Left renal pelvis (tissue), 4 donors: ENCODE measurements at regions not wholly inside any gene's neighbourhood (a gene's known extent, or its start where the extent isn't known, plus 50 kb on each side); places are given as distances from the start of the nearest gene placed in this dataset.

Source experiments
- DNase-seq, 4 donors: peaks; one replicate each; pipeline ENCODE4 v3.0.0-alpha.2; 2013; ENCODE audit warnings: low read depth in 4 of 4, low spot score in 3 of 4

DNA sequence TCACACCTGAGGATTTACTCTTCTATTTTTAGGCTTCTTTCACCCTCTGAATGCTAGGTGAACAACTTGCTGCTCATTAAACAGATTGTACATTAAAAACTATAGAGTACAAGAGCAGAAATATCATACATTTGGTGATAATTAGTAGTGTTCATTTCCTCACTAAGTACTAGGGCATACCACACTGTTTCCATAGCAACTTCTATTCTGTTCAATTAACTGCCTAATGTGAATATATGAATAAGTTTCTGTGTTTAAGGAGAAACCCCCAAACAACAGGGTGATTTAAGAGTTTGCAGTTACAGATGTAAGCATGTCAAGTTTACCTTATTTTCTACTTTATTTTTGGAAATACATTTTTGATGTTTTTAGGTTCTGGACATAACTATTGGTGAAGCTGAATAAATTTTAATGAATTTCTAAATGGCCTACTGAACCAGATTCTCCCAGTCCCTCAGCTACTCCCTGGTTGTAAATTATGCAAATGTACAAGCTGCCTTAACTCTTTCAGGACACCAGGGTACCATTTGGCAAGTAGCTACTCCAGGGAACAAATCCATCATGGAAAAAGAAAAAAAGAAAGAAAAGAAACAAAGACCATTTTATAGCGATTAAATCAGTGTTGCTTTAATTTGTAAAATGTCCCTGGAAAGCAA, 199.8 kb upstream of the NAV3 start:
- no peak for DNase-seq

DNA sequence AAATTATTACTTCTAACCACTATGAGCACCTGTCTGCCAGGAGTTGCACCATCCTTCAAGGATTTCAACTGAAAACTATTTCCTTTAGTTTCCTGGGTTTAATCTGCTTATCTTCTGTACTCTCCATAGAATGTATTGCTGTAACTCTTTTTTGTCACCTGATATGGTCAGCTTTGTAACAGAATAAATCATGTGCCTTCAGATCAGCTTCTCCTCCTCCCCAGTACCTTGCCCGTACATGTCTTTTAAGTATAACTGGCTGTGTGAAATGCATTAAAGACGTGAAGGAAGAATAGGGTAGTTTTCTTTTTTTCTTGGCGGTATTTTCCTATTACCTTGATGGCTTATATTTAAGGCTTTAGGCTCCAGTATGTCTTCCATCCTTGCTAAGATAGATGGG, 200.3 kb upstream of the NAV3 start:
- DNase-seq, result no peak

DNA sequence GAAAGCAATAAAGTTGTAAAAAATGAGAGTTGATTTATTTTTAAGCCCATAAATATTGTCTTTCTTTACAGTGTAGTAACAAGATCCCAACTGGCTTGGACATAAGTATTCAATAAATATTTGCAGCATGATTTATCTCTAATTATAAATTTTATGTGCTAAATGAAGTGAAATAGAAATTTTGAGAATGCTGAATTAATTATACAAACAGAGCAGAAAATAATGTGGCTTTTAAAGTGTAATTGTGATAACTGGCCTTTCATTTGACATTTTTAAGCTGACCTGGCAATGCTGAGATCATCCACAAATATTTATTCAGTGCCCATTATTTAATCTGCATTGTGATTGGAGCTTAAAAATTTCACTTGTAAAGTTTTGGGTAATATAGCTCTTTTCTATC, 201.6 kb upstream of the NAV3 start:
- no peak for DNase-seq

DNA sequence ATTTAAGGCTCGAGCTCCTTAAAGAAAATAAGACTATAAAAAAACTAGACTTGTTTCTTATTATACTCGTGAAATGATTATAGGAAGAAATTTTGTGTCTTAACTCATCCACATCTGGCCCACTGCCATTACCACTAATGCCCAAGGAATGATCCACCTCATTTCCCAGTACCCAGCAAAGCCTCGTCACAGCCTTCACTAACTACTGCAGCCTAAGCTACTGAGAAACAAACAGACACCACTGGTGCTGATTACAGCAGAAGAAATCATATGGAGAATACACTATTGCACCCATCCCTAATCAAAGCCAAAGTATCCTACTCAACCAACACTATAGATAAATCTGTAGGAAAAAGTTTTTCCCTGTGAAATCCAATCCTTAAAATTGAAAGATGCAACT, 205.3 kb upstream of the NAV3 start:
- DNase-seq, result no peak

DNA sequence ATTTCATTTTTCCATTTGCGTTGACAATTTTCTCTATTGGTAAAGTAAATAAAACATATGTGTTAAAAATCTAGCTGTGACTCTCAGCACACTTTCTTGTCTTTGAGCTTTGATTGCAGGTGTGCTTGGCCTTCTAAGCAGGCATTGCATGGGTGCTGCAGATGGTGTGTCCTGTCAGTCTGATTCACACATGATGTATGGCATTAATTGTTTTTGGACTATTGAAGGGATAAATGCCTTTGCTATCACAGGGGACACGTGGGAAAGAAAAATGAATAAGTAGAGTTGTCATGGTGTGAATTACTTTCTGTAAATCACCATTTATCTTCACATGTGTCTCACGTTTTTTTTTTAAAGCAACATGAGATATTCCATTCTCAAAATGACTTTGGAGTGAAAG, 211.3 kb upstream of the NAV3 start:
- DNase-seq, result no peak

DNA sequence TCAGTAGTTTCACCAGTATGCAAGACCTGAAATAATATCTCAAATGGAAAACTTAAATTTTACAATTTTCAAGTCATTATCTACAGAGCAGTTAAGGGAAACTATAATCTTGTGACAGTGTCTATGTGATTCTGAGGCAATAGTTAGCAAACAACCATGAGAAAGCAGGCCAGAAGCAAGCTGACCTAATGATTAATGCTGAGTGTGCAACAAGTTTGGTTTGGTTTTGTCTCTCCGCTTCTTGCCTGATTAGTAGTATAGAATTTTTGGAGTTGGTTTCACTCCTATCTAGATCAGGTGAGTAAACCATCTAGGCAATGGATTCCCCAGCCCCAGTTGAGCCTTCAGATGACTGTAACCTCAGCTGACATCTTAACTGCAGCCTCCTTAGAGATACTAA, 212.9 kb upstream of the NAV3 start:
- DNase-seq, result no peak

DNA sequence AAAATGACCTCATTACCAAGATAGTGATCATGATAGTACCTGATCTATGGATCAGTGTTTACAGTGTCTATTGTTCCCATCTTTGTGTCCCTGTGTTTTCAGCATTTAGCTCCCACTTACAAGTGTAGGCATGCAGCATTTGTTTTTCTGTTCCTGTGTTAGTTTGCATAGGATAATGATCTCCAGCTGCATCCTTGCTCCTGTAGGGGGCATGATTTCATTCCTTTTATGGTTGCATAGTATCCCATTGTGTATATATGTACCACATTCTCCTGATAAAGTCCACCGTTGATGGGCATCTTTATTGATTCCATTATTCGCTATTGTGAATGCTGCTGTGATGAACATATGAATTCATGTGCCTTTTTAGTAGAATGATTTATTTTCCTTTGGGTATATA, 215.4 kb upstream of the NAV3 start:
- DNase-seq, result no peak

DNA sequence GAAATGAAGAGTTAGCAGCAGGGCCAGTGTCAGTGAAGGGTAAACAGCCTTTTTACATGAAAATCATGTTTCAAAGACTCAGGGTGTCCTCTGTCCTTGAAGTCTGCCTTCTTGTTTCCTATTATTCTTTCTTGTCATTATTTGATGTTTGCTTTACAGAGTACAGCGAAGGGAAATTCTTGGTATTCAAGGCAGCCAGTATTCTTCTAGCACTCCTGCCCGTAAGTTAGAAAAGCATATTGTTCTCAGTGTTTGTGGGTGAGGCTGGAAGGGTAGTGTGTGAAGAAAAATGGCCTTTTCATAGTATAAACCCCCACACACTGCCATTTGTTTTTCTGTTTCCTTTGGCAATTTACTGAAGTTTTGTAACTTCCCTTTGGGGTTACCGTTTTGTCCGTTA, 217.3 kb upstream of the NAV3 start:
- DNase-seq, result no peak

DNA sequence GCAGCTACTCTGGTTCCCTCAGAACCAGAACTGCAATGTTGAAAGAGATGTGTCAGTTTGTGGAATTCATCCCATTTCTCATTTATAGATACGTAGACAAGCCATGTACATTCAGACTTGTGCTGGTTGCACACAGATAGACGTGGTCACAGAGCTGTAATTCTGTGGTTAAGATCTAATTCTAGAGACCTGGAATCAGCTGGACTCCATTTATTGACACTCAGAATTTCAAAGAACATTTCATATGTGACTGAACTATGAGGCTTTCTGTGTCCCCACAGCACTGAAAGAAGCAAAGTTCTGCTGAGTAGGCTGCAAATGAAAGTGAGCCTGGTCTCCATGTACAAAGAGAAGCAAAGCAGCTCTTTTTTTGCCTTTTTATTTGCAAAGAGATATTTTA, 220.2 kb upstream of the NAV3 start:
- DNase-seq, result no peak

DNA sequence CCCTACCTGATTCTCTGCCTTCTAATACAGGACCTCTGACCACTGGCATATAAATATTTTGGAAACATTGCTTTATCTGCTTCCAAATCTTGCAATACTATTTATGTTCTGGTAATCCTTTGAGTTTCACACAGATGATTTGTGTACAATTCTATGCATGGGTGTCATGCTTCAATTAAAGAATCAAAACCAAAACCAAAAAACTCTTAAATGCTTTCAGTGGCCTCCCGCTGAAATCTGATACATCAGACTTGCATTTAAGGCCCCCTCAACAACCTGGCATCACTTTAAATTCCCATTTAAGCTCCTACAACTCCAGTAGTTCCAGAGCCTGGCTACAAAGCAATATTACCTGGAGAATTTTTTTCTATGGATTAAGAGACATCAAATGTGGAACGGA, 221.7 kb upstream of the NAV3 start:
- DNase-seq, result no peak

DNA sequence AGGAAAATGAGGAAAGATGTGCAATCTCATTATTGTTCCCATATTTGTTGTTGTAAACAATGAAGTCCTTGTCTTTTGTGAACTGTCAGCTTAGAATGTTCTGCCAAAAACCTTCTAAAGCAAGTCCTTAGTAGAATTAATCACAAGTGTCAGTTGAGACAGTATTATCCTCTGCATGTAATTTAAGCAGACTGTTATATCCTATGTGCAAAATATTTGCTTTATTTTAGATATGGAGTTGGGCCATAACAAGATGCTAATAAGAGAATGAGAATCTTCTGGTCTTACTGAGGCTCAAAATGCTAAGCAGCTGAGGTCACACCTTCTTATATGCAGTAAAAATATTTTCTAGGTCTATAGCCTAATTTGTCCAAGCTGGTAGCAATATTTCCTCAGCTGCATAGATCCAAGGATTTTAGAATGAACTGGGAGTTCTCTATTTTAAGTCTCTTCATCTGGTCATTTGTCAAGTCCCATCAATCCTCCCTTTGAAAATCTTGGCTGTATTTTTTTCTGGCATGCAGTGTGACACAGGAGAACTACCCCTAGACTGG, 222.3 kb upstream of the NAV3 start:
- DNase-seq, result peak; percentile 16 to 36 (median 34)

DNA sequence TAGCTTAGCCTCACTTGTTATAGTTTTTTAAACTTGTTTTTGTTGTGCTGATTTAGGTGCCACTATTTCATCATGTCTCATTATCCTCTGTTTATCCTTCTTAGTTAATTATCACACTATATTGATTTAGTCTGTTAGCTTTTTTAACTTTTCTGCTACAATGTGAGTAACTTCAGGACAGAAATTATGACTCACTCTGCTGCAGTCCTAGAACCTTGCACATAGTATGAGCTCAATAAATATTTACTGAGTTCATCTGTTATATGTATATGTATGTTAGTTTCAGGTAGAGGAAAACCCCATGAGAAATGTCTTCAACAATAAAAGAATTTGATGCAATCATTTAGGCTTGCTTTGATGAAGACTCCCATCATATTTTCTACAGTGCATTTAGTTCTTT, 224.3 kb upstream of the NAV3 start:
- DNase-seq, result no peak

DNA sequence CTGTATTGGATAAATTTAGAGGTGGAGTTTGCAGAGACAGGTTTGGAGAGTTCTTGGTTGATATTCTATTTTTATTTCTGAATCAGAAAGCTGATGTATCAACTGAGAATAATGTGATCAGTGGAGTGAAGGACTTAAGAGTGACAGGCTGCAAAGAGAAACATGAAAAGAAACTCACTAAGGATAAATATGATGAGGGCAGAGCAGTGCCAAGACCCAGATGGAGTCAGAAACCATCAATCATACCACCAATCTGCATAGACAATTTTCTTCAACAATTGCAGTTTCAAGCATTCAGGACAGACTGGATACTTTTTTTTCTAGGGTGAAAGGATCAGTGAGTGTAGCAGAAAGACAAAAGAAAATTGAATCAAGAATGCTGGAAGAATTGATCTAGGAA, 226.7 kb upstream of the NAV3 start:
- no peak for DNase-seq

DNA sequence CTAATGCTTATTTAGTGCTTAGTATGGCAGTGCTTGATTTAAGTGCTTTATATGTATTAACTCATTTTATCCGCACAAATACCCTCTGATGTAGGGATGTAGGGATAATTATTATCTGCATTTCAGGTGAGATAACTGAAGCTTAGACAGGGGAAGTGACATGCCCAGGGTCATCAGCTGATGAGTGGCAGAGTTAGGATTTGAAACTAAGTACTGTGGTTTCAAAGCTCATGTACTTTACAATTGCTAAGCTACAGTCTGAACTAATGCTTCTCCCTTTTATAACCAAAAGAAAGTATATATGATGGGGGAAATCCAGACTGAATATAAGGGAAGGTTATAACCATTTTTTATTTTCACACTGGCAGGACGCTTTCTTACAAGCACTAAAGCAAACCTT, 229.6 kb upstream of the NAV3 start:
- no peak for DNase-seq

DNA sequence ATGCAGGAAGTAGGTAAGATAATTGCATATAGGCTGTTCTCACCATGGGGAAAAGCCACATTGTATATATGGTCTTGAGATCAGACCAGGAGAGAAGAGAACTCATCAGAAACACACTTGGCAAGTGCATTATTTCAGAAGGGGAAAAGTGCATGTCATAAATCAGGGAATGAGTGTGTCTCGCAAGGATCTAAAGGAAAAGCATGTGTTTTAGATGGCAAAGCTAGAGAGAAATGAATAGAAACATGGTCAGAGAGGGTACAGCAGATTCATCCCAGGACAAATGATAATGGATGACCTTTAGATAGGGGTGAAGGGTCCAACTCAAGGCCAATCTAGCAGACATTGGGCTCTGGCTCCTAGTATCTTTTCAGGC, 230.2 kb upstream of the NAV3 start:
- DNase-seq, result no peak

DNA sequence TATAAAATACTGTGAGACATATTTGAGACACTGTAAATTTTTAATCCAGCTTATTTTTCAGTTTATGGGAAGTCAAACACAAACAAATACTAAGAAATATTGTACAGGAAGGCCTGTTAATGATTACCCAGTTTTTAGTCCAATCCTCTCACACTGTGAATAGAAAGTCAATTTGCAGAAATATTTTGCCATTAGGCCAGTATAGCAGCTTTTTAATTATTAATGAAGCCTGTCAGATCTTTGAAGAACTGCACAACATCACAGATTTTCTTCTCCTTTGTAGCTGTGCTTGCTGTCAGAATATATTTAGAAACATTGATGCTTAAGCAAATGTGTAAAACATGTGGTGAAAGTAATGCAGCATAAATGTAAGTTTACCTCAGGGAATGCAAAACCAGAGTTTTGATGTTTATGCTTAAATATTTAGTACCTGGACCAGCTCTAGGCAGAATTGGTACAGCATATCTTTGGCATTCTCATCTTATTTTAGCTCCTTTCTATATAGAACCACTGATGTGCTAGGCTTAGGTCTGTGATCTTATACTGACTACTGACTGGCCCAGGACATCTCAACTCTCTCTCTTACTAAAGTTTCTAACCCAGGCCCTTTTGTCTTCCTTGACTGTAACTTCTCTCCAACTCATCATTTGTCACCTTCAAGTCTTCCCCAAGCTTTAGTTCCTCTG, 230.8 kb upstream of the NAV3 start:
- DNase-seq, result no peak

DNA sequence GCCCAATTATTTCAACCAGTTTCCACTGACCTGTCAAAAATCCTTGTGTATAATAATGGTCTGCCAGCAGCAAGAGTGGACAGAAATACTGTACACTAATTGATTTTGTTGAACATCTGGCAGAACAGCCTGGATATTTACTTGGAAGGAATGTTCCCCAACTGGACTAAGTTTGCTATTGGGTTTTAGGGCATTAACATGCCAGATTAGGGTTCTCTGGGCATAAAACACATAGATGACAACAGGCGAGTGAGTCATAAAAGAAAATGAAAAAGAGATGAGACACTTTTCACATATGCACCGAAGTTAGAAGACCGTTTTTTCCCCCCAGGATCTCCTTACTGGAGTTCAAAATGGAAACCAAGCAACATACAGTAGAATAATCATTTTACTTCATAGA, 236.3 kb upstream of the NAV3 start:
- no peak for DNase-seq

DNA sequence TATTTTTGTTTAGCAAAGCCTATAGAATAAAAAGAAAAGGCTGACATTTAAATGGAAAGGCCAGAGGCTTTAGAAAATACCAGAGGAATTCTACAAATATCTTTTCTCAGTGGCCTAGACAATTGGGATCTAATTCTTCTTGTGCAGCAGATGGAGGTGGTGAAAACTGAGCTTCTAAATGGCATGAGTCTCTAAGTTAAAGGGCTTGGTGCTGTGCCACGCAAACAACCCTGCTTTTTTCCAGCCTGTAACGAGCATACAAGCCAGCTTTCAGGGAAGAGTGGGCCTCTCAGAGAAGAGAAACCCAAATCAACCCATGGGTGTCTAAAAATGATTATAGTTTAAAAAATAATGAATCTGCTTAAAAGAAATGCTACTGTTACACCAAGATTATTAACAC, 237.9 kb upstream of the NAV3 start:
- no peak for DNase-seq

DNA sequence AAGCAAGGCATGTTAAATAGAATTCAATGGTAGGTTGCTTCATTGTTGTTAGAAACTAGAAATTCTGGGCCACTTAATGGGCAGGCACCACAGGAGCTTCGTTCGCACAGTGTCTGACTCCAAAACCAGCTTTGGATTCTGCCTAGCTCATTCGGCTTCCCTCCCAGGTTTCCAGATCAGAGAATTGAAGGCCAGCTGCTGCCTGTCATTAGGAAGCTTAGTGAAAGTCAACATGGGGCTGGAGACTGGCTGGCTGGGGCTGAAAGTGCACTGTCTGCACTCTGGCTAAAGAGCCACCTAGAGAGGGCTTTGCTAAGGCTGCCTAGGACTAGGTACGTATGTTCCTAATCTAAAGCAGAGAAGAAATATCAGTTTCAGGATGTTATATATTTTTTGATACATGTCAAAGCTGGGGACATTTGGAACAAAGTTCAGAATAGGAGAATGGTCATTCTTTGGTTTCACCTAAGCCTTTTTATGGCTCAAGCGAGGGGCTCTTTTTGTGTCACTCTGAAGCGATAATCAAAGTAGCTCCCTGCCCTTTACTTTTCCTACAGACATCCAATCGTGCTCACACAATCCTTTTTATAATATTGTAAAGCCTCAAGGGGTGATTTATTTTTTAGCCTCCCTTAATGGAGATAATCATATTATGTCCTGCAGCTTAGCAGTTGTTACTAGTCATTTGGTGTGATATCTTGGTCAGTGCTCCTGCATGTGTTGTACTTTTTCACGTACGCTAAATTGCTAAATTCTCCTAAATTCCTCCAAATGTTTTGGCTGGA, 238.5 kb upstream of the NAV3 start:
- DNase-seq, result no peak

DNA sequence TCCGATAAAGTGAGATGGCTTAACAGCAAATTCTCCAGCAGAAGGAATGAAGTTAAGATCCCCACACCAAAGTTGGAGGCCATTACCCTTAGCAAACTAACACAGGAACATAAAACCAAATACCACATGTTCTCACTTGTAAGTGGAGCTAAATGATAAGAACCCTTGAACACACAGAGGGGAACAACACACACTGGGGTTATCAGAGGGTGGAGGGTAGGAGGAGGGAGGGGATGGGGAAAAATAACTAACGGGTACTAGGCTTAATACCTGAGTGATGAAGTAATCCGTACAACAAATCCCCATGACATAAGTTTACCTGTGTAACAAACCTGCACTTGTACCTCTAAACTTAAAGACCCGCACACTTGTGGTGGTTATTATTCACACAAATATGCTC, 240.4 kb upstream of the NAV3 start:
- no peak for DNase-seq

DNA sequence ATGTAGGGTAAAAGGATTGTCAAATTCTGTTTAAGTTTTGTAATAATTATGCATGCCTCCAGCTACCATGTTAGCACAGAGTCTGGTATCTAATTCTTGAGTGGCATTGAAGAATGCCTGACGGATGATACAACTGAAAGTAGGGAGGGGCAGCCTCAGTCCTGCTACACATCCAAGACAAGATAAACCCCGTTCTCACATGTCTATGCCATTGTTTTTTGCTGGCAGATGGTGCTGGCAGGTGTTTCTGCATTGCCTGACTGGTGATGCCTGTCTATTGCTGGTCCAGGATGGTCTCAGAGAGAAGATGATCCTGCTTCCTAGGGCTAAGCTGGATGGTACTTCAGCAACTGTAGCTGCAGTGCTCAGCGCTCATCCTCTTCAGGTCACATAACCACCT, 245.8 kb upstream of the NAV3 start:
- no peak for DNase-seq
